ENCODE measurements at regions not wholly inside any gene's neighbourhood (a gene's known extent, or its start where the extent isn't known, plus 50 kb on each side); places are given as distances from the start of the nearest gene placed in this dataset.

DNA sequence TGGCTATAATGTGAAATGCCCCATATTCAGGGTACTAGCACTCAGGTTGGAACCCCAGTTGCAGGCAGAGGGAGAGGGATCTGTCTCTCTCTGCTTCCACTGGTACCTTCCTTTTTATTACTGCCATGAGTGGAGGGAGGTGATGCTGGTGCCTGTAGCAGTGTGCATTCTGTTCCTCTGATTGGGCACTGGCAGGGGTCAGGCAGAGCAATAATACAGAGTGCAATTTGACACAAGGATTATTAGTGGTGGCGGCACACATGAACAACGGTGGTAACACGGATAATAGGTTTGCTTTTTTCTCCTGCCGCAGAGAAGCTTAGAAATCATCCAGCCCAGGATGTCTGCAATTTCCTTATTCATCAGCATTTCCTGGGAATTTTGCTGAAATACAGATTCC, 525.7 kb downstream of the SLC4A3 start:
- no peaks in the 10 kb centered on the region for H3K27me3 ChIP-seq
- no peaks in the 10 kb centered on the region for H3K4me1 ChIP-seq
- no peak for DNase-seq (ENCODE audit: low spot score in 2 of 2)
- H3K27ac ChIP-seq = no peak overlapping the region
- TF ChIP-seq, protein P1, sequence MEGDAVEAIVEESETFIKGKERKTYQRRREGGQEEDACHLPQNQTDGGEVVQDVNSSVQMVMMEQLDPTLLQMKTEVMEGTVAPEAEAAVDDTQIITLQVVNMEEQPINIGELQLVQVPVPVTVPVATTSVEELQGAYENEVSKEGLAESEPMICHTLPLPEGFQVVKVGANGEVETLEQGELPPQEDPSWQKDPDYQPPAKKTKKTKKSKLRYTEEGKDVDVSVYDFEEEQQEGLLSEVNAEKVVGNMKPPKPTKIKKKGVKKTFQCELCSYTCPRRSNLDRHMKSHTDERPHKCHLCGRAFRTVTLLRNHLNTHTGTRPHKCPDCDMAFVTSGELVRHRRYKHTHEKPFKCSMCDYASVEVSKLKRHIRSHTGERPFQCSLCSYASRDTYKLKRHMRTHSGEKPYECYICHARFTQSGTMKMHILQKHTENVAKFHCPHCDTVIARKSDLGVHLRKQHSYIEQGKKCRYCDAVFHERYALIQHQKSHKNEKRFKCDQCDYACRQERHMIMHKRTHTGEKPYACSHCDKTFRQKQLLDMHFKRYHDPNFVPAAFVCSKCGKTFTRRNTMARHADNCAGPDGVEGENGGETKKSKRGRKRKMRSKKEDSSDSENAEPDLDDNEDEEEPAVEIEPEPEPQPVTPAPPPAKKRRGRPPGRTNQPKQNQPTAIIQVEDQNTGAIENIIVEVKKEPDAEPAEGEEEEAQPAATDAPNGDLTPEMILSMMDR (IDR thresholded peaks at IDR 0.05) = no peak
- H3K36me3 ChIP-seq = no peaks in the 10 kb centered on the region
- intact Hi-C loops (cut with DNase I) = no loop called here
- H3K4me3 ChIP-seq = no peak overlapping the region
- no peaks in the 10 kb centered on the region for H3K9me3 ChIP-seq

DNA sequence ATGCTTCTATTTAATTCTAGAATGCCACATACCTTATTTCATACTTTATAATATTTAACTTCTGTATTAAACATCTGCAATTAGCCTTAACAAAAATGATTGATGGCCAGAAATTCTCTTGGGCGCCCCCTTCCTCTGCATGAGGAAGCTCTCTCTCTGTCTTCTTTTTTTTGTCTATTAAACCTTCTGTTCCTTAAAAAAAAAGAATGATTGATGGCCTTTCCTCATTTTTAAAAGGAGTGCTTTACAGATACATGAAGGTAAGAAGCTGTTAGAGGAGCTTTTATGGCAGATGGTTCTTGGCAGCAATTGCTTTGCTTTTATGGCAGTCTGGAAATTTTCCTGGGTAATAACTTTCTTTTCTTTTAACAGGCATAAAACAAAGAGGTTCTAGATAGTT, 526.9 kb downstream of the SLC4A3 start:
- Histone ChIP-seq H3K27ac (no peak overlapping the region), H3K36me3 (no peaks in the 10 kb centered on the region), H3K27me3 (no peaks in the 10 kb centered on the region), H3K4me1 (no peaks in the 10 kb centered on the region), H3K9me3 (no peaks in the 10 kb centered on the region), H3K4me3 (no peak overlapping the region)
- intact Hi-C loops (cut with DNase I) = no loop called here
- TF ChIP-seq, protein P1 (IDR thresholded peaks at IDR 0.05) = no peak
- no peak for DNase-seq (ENCODE audit: low spot score in 2 of 2)

DNA sequence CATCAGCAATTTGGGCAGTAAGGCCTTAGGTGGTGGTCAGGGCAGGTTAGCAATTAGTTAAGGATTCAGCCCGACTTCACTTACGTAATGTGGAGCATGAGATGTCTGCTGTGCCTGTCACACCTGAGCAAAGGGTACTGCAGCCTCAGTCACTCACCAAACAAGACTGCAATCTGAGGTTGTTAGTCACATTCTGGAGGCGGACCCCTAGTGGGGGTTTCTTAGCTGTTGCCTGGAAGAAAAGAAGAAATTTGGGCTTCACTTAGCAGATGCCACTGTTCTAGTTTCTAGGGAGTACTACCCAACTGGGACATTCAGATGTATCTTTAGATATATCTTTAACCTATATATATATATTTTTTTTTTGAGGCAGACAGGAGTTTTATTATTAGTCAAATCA, 529.9 kb downstream of the SLC4A3 start:
- TF ChIP-seq, protein P1 (IDR thresholded peaks at IDR 0.05) = no peak
- Histone ChIP-seq H3K27me3 (no peaks in the 10 kb centered on the region), H3K4me3 (no peak overlapping the region), H3K9me3 (no peaks in the 10 kb centered on the region), H3K4me1 (no peaks in the 10 kb centered on the region), H3K27ac (no peak overlapping the region), H3K36me3 (no peaks in the 10 kb centered on the region)
- DNase-seq (ENCODE audit: low spot score in 2 of 2) = no peak
- intact Hi-C loops (cut with DNase I) = no loop called here

DNA sequence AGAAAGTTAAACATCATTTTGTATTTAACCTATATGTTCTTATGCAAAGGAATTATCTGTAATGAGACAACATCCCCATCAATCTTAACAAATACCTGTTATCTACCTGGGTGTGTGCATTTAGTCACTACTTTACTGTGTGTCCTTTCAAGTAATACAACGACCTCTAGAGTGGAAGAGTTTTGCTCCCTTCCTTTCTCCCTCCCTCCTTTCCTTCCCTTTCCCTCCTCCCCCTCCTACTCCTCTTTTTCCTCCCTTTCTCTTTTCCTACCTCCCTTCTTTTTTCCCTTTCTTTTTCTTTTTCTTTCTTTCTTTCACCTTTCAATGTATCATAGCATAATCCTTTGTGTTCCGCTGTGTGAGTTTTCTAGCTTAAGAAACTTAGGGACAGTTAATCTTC, 532.3 kb downstream of the SLC4A3 start:
- DNase-seq (ENCODE audit: low spot score in 2 of 2) = no peak
- Histone ChIP-seq H3K9me3 (no peaks in the 10 kb centered on the region), H3K4me3 (no peak overlapping the region), H3K36me3 (no peaks in the 10 kb centered on the region), H3K27ac (no peak overlapping the region), H3K27me3 (no peaks in the 10 kb centered on the region), H3K4me1 (no peaks in the 10 kb centered on the region)
- TF ChIP-seq, protein P1 (IDR thresholded peaks at IDR 0.05) = no peak
- intact Hi-C loops (cut with DNase I) = no loop called here

DNA sequence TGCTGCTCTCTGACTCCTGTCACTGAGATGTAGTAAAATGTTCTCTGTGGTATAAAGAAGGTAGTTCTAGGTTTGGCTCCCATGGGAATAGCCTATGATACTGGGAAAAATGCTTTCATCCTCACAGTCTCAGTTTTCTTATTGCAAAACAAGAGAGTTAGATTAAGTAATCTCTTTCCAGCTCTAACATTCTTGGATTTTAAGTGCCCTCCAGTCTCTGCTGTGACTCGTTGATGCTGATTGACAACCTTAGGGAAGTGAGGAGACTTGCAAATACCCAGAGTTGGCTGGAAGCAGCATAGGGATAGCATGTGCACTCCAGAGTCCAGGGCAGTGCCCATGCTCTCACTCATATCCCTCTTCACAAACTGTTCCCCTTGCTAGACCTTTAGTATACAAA, 534.9 kb downstream of the SLC4A3 start:
- DNase-seq (ENCODE audit: low spot score in 2 of 2) = no peak
- Histone ChIP-seq H3K27ac (no peak overlapping the region), H3K4me1 (no peaks in the 10 kb centered on the region), H3K36me3 (no peaks in the 10 kb centered on the region), H3K9me3 (no peaks in the 10 kb centered on the region), H3K27me3 (no peaks in the 10 kb centered on the region), H3K4me3 (no peak overlapping the region)
- intact Hi-C loops (cut with DNase I) = no loop called here
- TF ChIP-seq, protein P1 (IDR thresholded peaks at IDR 0.05) = no peak

DNA sequence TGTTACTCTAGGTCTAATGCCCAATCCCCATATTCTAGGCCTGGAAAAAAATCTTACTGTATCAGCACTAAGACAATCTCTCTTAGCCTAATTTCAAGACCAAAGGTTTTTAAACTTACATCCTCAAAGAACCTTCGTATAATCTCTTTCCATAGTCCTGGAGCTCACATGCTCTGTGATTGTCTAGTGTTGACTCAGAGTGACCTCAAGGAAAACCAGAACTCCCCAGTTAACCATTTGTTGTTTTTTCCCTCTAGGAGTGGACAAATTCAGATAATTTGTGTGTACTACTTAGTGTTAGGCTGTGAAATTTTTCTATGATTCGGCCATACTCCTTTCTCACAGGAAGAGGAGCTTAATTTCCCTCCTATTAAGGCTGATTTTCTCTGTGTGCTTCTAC, 536.1 kb downstream of the SLC4A3 start:
- intact Hi-C loops (cut with DNase I) = no loop called here
- DNase-seq (ENCODE audit: low spot score in 2 of 2) = no peak
- TF ChIP-seq, protein P1 (IDR thresholded peaks at IDR 0.05) = no peak
- H3K4me3 ChIP-seq = no peak overlapping the region
- H3K9me3 ChIP-seq = no peaks in the 10 kb centered on the region
- H3K36me3 ChIP-seq = no peaks in the 10 kb centered on the region
- no peaks in the 10 kb centered on the region for H3K4me1 ChIP-seq
- H3K27me3 ChIP-seq = no peaks in the 10 kb centered on the region
- no peak overlapping the region for H3K27ac ChIP-seq

Data from ascending aorta (tissue), 2 donors.